CD4-positive, alpha-beta T cell treated with Interleukin-12 subunit alpha and Interleukin-12 subunit beta, for 1 hour (primary cell): ENCODE measurements at regions not wholly inside any gene's neighbourhood (a gene's known extent, or its start where the extent isn't known, plus 50 kb on each side); places are given as distances from the start of the nearest gene placed in this dataset.

ENCODE experiments used
- DNase-seq: peaks from one replicate; pipeline ENCODE4 v3.0.0-alpha.2; 2020

DNA sequence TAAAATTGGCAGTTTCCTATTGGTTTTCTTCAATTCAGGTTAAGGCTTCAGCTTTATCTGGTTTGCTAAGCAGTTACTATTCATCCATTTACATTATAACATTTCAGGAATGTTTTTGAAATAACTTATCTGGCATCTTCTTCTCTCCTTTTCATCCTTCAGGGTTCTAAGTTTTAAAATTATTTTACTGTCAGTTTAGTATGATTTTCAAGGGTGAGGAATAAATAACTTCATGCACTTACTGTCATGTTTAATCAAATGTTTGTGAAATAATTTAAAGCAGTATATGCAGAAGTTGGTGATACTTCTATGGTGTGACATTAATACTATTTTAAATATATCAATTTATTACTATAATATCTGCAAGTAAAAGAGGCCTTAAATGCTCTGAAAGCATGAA is 338.1 kb upstream of the MMS22L start:
- DNase-seq = no peak

DNA sequence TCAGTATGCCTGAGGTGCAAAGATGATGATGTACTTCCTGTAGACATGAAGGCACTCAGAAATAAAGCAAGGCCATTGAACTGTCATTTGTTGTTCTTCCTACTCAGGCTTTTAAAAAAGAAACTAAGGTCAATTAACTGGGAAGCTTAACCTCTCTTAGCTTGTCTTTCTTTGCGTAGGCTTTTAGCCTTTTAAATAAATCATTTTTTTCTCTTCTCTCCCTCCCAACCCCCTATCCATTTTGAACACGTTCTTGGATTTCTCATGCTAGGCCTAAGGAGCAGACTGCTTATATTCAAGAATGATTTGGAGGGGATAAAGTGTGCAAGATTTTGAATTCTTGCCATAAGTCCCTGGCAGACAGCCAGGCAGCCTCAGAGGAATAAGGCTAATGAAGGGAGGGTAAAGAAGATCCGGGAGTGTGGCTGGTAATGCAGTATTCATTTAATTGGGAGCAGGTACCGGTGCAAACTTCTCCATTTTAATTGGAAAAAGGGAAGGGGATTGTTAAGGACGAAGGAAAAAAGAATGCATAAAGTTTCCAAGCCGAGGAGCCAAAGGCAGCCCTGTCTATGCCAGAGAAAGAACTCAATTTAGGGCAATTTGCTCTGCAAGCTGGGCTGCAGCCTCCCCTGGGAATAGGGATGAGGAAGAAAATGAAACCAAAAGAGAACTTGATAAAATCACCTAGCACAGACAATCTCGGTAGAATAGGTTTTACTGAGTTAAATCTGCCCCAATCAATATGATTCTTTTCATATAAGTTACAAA is 343.8 kb upstream of the MMS22L start:
- no peak for DNase-seq

DNA sequence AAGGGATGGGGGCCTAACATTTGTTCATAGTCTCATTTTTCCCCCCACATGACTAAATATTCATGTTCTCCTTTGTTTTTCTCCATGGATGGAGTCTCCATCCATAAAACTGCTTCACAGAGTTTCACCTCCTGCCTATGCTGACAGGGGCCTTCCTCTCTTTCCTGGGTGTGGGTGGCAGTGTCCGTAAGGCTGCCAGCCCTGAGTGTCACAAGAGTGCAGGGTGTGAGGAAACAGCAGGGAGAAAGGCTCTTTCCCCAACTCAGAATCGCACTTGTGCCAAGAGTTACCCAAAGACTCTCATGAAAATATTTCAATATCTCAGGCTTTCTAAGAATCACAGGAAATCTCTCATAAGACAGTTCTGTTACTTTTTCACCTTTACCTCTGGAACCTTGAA is 346.2 kb upstream of the MMS22L start:
- no peak for DNase-seq

DNA sequence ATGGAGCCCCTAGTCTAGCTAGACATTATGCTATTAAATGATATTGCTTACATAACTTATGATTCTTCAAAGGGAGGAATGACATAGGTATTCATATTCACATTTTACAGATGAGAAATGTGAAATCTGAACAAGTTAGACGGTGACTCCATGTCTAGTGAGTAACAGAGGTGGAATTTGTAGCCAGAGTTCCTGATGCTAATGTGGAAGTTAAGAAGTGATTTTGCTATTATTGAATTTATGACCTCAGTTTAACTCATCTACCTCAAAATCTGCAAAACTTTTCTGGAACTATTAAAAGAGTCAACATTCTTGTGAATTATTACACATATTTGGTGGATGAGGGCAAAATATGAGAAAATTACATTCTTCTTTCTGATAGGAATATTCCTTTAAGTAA is 347.6 kb upstream of the MMS22L start:
- no peak for DNase-seq

DNA sequence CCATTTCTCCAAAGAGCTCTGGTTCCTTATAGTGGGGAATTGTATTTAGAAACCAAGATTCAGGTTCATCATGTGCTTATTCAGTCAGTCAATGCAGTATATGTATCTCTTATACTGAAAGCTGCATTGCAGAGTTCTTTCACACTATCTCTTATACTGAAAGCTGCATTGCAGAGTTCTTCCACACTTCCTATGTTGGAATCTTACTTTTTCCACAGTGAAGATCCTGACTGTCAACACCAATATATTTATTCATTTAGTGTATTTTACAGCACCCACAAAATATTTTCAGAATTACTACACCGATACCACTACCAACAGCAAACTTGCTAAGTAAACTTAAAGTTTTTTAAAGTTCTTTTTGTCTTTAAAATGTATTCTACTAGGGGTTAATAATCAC is 349.3 kb upstream of the MMS22L start:
- no peak for DNase-seq

DNA sequence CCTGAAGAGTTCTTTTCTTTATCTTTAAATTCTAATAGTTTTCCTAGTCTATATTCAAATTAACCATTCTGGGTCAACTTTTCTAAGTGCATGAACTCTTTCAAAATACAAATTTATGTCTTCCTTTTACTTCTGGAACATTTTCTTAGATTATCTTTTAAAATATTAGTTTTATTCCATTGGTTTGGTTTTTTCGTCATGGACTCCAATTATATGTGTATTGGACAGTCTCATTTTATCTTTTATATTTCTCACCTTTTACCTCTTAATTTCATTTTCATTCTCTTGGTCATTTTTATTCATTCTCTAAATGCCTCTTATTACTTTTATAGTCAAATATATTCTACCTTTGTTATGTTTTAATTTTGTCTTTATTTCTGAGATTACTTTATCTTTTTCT is 356.7 kb upstream of the MMS22L start:
- no peak for DNase-seq

DNA sequence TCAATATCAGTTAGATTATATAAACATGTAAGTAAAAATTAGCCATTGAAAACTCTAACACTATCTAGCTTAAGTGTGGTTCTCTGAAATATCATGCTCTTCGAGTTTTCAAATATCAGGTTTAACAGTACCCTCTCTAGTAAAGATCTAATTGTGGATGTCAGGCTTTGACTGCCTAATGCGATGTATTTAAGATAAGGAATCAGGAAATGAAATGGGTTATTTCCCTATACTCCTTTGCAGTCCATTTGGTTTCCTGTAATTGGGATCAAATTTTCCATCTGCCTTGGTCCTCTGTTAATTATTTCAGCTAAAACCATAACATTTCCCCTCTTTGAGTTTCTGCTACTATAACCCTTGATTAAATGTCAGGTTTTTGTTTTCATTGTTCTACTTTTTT is 361.3 kb upstream of the MMS22L start:
- DNase-seq = no peak

DNA sequence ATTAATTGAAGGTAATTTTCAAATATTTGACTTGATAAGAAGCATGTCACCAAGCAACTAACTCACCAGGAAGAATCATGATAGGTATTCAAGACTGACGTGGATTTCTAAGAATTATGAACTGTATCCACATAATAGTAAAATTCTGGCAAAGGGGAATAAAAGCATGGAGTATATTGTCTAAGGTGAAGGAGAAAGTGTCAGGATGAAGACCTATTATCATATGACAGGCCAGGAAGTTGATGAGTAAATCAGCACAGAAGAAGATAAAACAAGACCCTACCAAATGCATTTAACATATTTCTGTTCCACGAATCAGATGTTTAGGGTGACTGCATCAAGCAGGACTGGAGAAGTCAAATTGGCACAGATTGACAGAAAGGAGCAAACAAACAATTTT is 362.7 kb upstream of the MMS22L start:
- DNase-seq = no peak

DNA sequence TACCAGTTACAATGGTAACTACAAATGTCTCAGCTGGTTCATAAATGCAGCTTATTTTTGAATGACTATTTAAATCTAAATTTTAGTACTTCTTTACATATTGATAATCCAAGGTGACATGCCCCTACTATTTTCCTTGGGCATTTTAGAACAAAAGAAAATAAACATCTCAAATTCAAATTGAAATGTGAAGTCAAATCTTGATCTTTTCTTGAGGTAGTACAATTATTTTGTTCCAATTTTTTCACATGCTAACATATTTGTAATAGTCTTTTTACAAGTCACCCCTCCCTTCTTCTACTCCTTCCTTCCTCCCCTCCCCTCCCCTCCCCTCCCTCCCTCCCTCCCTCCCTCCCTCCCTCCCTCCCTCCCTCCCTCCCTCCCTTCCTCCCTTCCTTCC is 370.1 kb upstream of the MMS22L start:
- DNase-seq = no peak

DNA sequence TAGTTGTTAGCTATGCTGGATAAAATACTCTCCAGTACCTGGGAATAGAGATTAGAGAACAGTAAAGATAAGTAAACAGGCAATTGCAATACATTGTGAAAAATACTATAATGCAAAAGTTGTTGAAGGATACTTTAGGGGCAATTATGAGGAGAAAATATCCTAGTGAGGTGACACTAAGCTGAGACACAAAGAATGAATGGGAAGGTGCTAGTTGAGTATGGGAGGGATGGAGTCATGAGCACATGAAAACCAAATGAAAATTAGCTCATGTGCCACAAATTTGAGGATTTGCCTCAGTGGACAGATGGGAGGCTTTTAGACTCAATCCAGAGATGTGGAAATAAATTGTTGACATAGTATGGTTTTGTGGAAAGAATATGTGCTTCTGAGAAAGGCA is 370.5 kb upstream of the MMS22L start:
- no peak for DNase-seq

DNA sequence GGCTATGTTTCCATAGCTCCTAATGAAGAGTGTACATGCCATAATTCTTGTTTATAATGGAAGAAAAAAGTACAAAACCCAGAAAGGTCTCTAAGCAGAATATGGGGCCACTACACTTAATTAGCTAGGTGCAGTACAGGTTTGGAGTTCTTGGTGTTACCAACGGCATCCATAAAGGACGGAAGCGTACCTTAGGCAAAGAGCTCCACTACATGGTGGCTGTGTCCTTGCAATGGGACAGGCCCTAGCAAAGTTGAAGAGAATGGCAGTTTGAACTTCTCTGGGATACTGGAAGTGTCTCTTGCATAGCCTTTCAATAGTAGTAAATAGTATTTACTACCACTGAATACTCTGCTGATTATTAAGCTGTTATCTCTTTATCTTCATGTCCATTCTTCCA is 371.7 kb upstream of the MMS22L start:
- no peak for DNase-seq

DNA sequence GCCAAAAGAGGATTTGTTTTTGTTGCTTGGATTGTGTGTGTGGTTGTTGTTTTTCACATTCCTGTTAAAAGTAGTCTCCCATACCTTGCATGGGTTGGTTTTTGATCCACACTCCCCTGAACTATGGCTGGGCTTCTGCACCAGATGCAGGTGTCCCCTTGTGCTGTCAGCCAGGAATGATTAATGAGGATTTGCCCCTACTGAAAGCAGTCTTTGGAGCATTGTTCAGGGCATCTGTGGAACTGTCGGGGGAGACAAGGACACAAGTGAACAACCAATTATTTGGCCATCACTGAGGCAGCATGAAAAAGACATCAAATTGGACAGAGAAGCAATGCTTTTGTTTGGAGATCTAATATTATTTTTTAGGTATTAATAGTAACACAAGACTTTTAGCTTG is 373.2 kb upstream of the MMS22L start:
- no peak for DNase-seq

DNA sequence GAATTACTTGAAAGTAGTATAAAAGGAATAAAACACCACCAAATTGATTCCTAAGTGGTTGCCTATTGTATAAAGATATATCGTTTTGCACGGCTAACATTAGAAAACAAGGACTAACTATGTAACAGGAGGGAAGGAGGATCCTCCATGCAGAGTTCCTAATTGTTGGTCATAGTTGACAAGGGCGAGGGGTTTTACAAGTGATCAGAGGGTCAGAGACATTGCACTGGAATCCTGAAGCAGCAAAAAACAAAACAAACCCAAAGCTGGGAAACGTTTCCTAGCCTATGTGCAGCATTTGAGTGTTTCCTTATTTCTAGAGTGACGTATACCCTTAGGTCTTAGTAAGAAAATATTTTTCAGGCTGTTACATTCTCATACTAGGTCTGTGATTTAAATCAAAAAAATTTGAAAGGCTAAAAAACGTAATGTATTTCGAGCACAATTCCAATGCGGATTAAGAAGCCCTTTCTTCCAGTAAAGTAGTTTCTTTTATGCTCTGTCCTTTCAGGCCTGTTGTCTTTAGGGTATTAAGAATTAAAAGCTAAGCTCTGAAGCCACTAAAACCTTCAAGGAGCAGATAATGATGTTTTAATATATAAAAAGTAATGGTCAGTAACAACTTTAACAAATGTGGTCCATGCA is 373.8 kb upstream of the MMS22L start:
- DNase-seq = no peak

DNA sequence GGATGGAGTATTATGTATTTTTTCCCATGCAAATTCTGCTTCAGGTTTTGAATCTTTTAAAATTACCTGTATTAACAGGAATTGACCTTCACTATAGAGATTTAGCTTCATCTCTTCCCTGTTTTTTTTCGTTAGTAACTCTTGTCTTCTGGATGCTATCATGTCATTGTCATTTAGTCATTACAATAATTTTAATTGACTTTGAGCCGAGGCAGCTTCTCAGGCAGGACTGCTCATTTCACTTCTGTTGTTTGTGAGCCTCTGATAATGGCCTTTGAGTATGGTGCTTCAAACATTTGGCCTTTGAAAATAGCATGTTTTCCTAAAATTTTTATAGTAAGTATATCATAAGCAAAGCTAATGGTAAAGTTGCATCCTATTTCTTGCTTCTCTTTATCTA is 375.1 kb upstream of the MMS22L start:
- DNase-seq = no peak

DNA sequence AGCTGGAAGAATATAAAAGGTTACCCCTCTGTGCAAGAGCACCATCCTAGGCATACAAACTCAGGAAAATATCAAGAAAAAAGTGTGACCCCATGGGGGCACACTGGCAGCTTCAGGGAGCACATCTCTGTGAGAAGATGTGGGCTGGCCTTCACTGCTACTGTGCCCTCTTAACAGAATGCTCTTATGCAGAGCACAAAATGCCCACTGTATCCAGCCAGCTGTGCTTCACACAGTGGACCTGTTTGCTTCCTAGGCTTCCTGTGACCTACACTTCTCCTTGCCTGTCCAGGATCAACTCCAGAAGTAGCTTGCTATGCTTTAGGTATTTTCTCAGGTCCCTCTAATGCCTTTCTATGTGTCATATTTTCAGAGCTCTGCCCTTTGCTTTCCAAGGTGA is 380.2 kb upstream of the MMS22L start:
- no peak for DNase-seq

DNA sequence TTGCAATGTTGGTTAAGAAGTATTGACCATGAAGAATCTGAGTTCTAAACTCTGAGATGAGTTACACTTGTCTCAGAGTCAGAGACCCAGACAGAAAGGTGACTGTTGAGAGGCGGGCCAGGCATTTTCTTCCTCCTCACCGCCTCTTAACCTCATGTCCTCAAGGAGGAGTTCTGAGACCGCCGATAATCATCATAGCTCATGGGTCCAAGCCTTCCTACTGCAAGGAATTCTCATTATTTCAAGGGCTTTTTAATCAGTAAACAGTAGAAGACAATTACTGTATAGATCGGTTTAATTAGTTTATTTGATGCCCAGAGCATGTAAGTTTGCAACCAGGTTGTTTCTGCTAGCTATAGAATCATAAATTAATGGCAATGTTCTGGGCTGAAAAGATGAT is 382.4 kb upstream of the MMS22L start:
- DNase-seq = no peak

DNA sequence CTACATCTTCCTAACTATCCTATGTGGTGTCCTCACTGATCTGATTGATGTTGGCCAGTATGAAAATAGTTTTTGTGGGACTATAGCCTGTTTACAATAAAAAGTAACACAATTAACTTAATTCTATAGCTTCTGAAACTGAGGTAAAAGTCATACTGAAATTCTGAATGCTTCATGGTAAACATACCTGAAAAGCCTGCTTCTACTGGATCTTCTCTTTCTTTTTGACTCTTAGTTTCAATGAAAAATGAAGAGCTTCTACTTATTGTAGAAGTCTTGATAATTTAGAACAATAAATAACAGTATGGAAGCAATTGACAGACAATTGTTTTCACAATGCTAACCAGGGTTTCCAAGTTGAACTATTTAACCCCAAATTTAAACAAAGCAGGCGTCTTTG is 383.9 kb upstream of the MMS22L start:
- DNase-seq = no peak

DNA sequence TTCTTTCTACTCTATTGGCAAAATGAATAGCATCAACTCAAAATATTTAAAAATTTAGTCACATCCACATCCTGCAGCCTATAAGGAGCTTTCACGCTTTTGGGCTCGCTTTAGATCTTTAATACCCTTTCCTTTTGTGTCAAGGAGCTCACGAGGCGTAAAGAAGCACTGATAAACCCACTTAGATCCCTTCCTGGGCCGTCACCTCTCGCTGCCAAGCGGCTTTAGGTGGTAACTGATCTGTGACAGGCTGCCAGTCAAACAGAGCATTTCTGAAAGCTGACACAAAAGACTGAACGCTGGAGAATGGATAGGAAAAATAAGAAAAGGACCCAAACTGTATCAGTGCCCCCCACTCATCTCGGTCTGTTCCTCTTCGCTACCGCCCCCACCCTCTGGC is 385.7 kb upstream of the MMS22L start:
- DNase-seq = no peak

DNA sequence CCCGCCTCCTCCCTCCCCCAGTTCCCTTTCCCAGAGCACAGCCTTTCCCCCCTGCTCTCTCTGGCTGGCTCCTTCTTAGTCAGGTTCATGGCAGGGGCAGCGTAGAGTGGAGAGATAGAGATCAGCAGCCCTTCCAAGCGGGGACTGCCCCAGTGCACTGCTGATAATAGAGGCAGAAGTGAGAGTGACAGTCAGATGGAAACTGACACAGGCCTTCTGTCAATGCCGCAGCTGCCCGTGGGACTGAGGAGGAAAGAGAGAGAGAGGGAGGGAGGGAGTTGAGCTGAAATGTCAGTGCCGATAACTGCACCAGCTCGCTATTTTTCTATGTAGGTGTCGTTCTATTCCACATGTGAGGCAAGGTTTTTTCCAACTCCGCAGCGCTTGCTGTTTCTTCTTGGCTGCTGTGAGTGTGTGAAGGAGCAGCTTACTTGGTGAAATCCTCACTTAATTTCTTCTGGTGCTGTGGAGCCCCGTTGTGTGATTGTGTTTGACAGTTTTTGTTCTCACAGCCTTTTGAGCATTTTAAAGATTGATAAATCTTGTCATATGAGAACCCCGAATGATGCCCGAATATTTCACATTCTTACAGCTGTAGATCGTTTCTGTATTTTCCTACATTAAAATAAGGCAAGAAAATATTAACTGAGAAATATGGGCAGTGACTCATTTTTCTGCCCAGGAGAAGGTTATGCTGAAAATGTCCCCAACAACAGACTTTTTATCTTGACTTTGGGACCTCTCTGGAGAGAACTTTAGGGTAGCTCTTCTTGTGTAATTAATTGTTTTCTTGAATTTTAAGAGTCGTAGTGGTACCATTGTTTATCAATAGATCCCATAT is 386.4 kb upstream of the MMS22L start:
- no peak for DNase-seq

DNA sequence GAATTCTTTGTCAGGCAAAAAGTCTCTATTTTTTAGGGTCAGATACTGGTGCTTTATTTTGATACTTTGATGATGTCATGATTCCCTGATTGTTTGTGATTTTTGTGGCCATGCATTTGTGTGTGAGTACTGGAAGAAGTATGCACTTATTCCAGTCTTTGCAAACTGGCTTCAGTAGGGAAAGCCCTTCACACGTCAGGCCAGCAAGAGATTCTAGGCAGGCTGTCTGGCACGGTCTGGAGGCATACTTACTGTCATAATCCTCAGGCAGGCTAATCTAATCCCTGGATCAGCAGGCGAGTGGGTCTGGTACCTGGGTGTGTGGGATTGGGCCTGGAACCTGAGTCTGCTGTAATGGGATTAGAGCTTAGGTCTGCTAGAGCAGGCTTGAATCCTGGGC is 391.8 kb upstream of the MMS22L start:
- no peak for DNase-seq

DNA sequence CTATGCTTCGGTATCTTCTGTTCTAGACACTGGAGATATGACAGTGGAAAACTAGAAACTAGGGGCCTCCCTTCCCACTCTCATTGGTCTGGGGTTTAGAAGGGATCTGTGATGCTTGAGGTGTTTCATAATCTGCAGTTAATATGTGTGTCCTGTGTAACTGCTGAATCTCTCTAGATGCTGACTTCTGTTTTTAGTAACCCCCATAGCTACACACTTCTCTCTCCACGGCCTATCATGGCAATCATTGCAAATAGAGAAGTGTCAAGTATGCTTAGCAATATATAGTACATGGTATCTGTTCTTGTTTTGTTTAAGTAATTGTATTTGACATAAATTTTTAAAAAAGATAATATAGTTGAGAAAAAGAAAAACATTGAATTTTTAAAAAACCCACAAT is 394.6 kb upstream of the MMS22L start:
- no peak for DNase-seq

DNA sequence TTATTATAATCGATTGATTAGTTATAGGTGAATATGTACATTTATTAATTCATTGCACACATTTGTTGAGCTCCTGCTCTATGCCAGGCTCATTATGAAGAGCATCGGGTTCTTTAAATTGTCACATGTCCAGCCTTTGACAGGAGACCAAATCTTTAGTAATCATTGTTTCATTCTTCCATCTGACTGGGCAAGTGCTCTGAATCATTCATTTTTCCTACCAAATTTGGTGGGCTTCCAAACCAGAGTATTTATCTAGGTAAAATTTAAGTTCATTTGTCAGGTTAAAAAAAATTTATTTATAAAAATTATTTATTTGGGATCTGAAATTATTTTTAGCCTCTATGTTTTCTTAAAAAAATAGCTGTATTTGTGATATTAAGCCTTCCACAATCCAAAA is 404.9 kb upstream of the MMS22L start:
- DNase-seq = no peak

DNA sequence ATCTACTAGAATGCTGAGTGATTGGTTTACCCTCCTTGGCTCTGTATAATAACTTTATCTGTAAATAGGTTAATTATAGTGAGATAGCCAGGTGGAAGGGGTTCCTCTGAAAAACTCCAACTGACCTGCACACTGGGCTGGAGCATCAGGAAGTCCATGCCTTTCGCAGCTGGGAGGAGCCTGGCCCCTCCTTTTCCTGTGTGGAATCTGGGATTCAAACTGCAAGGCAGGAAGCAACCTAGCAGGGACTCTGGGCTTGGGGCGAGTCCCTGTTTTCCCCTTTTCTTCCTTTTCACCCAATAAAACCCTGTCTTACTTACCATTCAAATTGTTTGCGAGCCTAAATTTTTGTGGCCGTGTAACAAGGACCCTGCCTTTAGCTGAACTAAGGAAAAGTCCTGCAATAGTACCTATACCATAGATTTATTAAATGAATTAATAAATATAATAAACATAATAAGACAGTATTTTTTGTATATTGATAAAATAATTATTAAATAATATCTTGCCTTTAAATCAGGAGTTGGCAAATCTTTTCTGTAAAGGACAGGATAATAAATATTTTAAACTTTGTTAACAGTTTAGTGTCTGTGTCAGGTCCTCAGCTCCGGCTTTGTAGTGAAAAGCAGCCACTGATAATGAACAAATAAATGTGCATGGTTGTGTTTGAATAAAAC is 406.2 kb upstream of the MMS22L start:
- no peak for DNase-seq

DNA sequence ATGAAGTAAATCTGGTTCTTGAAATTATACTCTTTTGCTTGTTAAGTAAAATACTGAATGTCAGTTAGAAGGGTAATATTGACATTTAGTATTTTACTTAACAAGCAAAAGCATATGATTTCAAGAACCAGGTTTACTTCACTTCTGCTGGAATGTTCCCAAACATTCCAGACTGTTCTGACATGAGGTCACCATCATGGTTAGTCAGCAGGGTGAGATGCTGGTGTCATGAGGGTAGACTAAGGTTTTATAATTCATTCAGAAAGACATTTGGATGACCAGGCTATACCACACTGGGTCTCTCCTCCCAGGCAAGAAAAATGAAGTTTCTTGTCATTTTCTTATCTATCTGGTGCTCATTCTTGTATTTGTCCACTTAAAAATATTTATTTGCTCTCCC is 414.4 kb upstream of the MMS22L start:
- DNase-seq = no peak
